Left colon (tissue), 2 donors: ENCODE measurements at regions not wholly inside any gene's neighbourhood (a gene's known extent, or its start where the extent isn't known, plus 50 kb on each side); places are given as distances from the start of the nearest gene placed in this dataset.

ENCODE experiments used
- ATAC-seq: fragments of 200-7000 bp; cut with Tn5 transposase; one replicate; pipeline ENCODE4 v1.9.1; 2020; ENCODE audit warnings: mild to moderate bottlenecking, moderate library complexity
- DNase-seq, 2 donors: peaks; one replicate each; pipeline ENCODE4 v3.0.0-alpha.2; 2020
- intact Hi-C, 2 donors: fragments of 100-400 bp; cut with DNase I in 1 of 2; cut with micrococcal nuclease in 1 of 2; formaldehyde crosslinking; loops; one replicate each; pipeline versions ENCODE4 v1.11.2 to v1.14.0; 2022; cut with DNase I, micrococcal nuclease
- donor health status: DM: no; HTN: no; CAD: no.
- donor health status: DM: yes; HTN: yes; CAD: no.

GRCh38 chr11:95567685-95568084 is 221.9 kb downstream of the FAM76B start:
- intact Hi-C loops = no loop called here
- DNase-seq (no peak), ATAC-seq (no peak)

DNA sequence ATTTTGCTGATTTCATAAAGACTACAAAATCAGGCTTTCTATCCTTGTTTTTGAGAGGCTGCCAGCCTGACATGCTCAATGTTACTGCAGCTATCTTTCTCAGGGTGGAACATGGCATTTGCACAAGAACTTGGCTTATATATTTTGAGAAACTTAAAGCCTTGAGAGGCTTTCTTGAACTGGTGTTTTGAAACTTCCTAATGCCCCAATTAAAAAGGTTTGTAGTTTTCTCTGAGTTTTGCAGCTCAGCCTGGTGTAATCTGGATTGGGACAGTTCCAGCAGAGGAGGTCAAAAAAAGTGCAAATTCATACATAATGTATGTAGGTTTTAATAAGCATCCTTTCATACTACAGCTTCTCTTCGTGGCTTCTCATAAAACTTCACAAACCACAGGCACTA is 223.4 kb downstream of the FAM76B start:
- intact Hi-C loops = no loop called here
- ATAC-seq (no peak), DNase-seq (no peak)

DNA sequence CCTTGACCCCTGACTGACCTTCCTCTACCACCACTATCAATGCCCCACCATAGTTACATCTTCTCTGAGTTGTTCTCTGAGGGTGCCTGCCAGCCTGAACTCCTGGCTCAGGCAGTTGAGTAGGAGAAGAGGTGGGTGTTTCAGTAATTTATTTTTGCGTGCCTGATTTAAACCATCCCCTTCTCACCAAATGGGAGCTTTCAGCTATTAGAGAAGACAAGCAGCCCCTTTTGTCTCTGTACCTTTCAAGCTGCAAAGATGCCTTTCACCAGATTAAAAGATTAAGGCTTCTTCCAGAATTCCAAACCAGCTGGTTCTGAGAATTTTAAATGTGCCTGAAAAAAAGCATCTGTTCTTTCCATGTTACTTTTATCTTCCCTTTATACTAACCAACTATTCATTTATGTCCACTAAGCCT is 223.8 kb downstream of the FAM76B start:
- intact Hi-C loops = no loop called here
- no peak for ATAC-seq
- DNase-seq = no peak

DNA sequence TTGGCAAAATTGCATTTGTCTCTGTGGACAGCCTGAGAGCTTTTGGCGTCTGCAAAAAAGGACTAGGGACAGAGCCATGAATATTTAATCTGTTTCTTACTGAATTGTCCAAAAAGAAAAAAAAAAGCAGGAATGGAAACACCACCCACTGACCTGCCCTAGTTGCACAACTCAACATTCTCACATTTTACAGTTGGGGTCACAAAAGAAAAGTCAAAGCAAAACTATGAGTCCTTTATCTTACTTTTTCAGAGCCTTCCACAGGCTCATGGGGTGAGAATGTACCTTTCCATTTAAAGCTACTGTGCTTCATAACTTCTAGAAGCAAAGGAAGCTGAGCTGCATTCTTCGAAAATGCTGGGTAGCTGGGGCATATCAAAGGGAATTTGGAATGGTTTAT is 225.7 kb downstream of the FAM76B start:
- ATAC-seq (no peak), DNase-seq (no peak)
- intact Hi-C loops = no loop called here

DNA sequence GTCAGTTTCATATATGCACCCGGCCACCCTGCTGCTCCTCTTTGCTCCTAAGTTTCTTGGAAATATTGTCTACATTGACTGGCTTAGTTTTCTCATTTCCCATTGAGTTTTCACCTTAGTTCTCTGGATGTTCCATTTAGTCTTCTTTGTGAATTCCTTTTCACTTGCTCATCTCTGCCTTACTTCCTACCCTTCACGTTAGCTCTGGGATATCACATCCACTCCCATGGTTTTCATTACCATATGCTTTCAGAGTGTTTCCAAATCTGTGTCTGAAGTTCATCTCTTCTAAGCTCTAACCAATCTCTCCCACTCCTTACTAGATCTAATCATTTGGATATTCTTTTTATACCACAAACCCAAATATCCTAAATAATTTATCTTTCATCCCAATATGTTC is 226.4 kb downstream of the FAM76B start:
- ATAC-seq (no peak), DNase-seq (no peak)
- intact Hi-C loops = no loop called here

- no peak for DNase-seq
- intact Hi-C loops = no loop called here
- ATAC-seq = no peak
Measured at GRCh38 chr11:95562196-95562921, 227.2 kb downstream of the FAM76B start.

DNA sequence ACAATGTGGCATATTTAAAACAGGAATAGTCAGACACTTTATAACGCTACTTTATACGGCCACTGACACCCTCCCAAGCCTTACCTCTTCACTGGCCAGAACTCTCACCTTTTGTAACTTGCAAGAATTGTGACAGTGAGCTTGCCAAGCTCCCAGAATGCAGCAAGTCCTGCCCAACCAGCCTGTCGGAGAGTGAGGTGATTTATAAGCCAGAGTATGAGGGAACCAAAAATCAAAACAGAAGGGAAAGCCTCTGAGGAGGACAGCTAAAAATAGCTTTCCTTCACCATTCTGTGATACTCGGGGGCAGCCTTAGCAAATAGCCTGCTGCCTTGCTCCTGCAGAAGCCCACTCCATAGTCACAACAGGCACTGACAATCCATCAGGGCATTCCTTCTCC is 229.7 kb downstream of the FAM76B start:
- no peak for ATAC-seq
- DNase-seq = no peak

GRCh38 chr11:95557376-95557775 is 232.2 kb downstream of the FAM76B start:
- DNase-seq = no peak
- intact Hi-C loops = no loop called here
- no peak for ATAC-seq

More for the DNA sequence above, 229.7 kb downstream of the FAM76B start:
- intact Hi-C loops = no loop called here

DNA sequence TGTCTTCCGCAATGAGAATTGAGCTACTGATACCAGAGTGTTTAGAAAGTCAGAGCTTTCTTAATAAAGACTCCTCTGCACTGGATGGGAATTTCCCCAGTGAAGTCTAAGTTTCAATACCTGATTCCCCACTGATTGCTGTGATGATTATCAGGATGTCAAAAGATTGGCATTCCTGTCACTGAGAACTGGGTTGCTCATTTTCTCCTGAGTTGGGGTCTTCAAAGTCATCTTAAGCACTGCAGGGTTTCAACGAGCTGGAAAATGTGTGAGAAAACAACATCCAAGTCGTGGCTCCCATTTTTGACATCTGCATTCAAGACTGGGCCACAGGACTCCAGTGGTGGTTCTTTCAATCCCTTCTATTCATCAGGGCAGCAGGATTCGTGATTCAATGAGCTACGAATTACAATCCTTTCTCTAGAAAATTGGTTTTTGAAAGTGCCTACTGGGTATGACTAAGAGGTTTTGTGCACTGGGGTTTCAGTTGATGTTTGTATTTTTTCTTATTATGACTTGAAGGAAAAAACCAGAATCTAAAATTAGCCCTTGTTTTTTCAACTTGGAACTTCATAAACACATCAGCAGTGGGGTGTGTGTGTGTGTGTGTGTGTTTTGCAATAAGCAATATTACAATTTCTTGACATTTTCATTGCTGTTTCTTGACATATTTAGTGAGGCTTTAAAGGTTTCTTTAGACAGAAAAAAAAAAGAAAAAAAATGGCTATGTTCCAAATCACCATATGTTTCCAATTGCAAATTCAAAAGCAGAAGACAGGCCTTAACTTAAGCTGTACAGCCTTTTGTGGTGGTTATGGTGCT is 233.0 kb downstream of the FAM76B start:
- no peak for ATAC-seq
- intact Hi-C loops = no loop called here
- DNase-seq = no peak

DNA sequence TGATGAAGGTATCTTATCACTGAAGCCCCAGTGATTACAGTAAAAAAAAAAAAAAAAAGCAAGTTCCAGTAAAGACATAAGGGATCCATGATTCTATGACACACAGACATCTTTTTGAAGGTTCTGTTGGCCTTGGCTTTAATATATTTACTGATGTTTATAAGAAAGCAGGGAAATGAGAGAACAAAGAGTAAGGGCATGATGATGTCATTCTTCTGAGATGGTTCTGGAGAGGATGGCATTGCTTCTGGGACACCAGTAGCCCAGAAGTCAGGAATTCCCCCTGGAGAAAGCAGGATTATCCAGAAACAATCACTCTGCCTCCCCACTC is 233.6 kb downstream of the FAM76B start:
- no peak for ATAC-seq

DNA sequence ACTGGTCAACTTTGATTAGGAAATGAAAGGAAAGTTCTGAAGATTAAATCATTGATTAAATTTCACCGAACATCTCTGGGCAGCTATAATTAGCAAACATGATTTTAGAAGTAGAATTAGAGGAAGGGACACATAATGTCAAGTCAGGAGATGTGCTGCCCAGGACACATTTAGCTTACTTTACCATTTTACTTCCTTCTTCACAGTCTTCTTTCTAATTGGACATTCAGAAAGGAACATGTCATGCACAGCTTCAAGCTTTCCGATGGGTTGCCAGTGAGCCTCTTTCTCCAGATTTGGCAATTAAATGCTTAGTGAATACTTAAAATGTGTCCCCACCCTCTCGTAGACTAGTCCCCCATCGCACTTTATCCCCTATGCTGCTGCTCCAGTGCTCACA is 234.7 kb downstream of the FAM76B start:
- no peak for DNase-seq
- intact Hi-C loops = no loop called here
- ATAC-seq = no peak

More for the DNA sequence above, 233.6 kb downstream of the FAM76B start:
- intact Hi-C loops = no loop called here
- no peak for DNase-seq

DNA sequence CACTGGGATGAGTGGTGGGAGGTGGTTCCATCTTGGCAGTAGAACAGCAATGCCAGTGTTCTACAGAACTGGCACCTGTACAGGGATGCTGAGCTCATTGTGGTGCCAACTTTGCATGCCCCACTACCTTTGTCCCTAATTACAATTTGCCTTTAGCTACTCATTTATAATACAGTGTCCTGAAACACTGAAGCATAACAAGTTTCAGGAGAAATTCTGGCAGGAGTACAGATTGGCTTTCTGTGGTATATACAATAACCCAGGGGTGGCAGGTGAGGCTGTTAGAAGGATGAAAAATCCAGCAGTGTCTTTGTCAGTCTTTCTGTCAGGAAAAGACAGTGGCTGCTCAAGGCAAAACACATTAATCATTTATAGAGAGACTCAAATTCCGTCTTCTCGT is 240.3 kb downstream of the FAM76B start:
- intact Hi-C loops = no loop called here
- no peak for DNase-seq
- ATAC-seq = no peak

DNA sequence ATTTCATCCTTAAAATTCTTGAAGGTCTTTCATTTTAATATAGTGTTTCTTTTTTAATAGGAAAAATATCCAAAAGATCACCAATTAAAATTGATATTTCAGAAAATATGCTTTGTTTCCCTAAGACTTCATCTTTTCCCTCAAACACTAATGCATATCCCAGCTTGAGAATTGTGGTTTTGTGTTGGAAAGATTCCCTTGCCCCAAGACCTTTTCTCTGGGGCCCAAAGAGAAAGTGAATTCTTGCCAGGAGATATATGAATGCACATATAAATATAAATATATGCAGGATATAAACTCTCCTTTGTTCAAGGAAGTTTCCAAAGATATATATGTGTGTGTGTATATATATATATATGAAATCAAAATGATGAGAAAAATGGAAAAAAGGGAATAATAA is 241.2 kb downstream of the FAM76B start:
- no peak for ATAC-seq
- intact Hi-C loops = no loop called here
- DNase-seq = no peak

DNA sequence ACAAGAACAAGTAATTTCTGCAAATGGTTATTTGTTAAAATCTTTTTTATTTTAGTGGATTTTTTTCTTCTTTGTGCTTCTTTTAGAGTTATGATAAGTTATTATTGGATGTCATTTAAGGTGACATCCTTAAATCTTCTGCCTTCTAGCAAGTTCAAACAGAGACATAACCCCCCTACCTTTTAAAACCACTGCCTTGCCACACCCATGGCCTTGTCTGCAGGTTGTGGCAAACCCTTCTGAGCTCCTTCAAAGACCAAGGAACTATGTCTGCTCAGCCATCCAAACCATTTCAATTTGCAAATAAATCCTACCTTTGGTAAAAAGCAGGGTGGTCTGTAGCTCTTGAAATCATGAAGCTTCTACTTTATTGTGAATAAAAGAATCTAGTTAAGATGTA is 241.6 kb downstream of the FAM76B start:
- ATAC-seq = no peak
- intact Hi-C loops = no loop called here

DNA sequence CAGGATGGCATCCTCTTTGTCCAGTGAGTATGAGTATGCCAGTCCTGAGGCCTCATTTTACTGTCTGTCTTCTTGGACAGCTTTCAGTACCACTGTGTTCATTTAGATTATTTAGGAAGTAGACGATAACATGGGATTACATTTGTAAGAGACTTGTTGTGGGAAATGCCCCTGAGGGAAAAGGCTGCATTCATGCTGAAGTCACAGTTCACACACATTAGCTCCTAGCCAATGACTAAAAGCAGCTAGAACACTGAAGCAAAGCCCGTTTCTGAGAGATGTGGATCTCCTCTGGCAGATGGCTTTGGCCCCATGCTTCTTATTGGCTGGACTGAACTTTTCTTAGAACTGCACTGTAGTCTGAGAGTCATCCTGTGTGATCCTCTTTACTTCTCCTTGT is 242.4 kb downstream of the FAM76B start:
- ATAC-seq (no peak), DNase-seq (no peak)
- intact Hi-C loops = no loop called here

More for the DNA sequence above, 241.6 kb downstream of the FAM76B start:
- DNase-seq = no peak

GRCh38 chr11:95545116-95545875 is 244.3 kb downstream of the FAM76B start:
- no peak for DNase-seq
- ATAC-seq = no peak
- intact Hi-C loops = no loop called here

- ATAC-seq (no peak), DNase-seq (no peak)
- intact Hi-C loops = no loop called here
Measured at GRCh38 chr11:95544095-95544856, 245.3 kb downstream of the FAM76B start.

DNA sequence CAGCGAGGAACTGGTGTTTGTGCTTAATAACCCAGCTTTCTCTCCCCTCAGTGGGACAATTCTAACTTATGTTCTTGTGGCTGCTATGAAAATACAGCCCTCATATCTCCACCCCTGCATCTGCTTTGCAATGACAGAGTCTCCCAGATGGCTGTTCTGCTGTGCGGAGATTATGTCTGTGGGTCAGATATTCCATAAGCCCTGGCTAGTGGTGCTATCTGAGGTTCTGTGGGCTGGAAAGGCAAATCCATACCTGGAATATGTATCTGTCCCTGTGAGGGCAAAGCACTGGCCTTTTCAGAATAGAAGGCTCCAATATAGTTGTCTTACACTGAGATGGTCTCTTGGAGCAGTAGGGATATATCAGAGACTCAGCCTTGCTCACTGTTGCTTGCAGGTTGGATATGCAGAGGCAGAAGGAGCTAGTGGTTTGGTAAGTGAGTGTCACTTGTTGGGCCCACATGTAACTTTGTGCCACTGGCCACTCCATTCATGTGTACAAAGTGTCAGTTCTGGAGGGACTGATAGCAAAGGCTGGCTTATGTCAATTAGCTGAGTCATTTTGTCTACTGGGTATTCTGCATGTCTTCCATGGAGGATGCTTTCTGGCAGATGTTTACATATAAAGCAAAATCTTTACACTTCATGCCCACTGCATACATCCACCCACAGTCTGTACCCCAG is 246.6 kb downstream of the FAM76B start:
- ATAC-seq = no peak
- no peak for DNase-seq
- intact Hi-C loops = no loop called here

DNA sequence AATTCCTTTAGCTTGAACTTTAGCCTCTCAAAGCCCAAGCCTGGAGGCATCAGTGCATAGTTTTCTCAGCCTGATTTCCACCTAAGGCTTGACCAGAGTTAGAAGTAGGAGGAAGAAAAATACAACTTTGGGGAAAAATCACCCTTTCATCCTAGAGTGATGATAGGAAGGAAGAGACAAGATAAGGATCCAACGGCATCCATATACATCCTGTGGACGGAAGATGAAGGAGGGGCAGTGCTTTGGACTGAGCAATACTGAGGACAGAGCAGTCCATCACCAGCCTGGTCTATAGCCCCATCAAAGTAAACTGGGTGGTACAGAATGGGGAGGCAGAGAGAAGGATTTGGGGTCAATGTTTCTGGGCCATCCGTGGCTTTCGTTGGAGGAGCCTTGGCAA is 247.9 kb downstream of the FAM76B start:
- ATAC-seq (no peak), DNase-seq (no peak)
- intact Hi-C loops = no loop called here
